ENCODE measurements at regions not wholly inside any gene's neighbourhood (a gene's known extent, or its start where the extent isn't known, plus 50 kb on each side); places are given as distances from the start of the nearest gene placed in this dataset.

GRCh38 chr3:94904156-94904674 is 841.4 kb downstream of the NSUN3 start:
- DNase-seq, result no peak

- no peak for DNase-seq
Measured at GRCh38 chr3:94909726-94910125, 846.9 kb downstream of the NSUN3 start.

GRCh38 chr3:94912656-94913055 is 849.8 kb downstream of the NSUN3 start:
- DNase-seq, result no peak

- no peak for DNase-seq
Measured at GRCh38 chr3:94927175-94927574, 864.3 kb downstream of the NSUN3 start.

- no peak for DNase-seq
Measured at GRCh38 chr3:94928921-94929320, 866.1 kb downstream of the NSUN3 start.

- DNase-seq, result no peak
Measured at GRCh38 chr3:94935738-94936580, 873.1 kb downstream of the NSUN3 start.

GRCh38 chr3:94937980-94938379 is 875.1 kb downstream of the NSUN3 start:
- no peak for DNase-seq

GRCh38 chr3:94946683-94947082 is 883.8 kb downstream of the NSUN3 start:
- DNase-seq, result no peak

GRCh38 chr3:94961423-94962100 is 898.7 kb downstream of the NSUN3 start:
- no peak for DNase-seq

DNA sequence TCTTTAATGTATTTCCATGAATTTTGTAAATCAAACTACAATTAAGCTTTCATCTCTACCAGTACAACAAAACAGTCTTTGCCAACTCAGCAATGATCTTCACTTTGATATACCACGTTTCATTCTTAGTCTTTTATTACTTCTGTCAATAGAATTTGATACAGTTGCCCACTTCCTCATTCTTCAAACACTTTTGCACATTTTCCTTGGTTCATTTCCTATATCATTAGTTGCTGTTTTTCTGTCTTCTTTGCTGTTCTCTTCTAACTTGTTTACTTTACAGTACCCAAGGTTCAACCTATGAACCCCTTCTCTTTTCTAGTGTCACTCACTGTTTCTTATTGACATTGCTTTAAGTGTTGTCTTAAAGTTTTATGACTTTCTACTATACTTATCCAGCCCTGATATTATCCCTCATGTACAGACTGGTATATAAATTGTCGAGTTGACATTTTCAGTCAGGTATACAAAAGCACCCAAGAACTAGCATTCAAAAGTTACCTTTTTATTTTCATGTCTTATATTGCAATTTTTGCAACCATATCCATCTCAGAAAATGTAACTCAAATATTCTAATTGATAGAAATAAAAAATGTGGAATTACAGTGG is 903.1 kb downstream of the NSUN3 start:
- no peak for DNase-seq

DNA sequence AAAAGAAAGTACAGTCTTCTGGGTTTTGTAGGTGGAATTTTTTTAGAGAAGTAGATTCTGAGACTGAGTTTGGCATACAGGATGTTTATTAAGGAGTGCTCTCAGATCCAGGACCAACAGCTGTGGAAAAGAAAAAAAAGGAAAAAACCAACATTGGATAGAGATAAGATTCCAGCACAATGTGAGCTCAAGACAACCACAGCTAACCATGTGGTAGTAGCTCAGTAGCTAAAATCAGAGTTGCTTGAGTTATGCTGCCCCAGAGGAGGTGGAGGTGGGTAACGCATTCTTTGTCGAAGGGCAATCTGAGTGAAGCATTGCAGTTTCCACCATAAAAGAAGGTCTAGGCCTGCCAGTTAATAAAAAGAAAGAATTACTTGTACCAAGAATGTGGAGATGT is 904.3 kb downstream of the NSUN3 start:
- DNase-seq, result no peak

DNA sequence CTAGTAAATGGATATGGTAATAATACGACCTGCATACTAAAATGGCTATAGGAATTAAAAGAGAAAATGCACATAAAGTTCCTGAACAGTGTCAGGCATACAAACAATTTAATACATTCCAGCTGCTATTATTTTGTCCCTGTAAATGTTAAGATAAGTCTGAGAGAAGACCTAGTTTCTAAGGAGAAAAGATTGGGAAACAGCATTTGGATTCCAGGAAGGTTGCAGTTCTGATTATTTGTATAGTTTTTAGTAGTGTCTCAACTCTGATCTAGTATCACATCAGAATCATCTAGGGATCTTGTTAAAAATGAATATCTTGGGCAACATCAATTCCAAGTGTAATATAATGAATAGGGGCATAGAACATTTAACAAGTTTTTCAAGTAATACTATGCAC is 905.7 kb downstream of the NSUN3 start:
- no peak for DNase-seq

DNA sequence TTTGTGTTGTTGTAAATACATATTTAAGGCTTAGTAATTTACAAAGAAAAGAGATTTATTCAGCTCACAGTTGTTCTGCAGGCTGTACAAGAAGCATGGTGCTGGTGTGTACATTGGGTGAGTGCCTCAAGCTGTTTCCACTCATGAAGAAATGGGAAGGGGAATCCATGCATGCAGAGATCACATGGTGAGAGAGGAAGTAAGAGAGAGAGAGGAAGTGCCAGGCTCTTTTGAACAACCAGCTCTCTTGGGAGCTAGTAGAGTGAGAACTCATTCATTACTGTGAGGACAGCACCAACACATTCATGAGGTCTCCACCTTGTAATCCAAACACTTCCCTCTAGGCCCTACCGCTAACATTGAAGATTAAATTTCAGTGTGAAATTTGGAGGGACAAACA is 909.2 kb downstream of the NSUN3 start:
- no peak for DNase-seq

GRCh38 chr3:94978084-94978483 is 915.2 kb downstream of the NSUN3 start:
- no peak for DNase-seq

DNA sequence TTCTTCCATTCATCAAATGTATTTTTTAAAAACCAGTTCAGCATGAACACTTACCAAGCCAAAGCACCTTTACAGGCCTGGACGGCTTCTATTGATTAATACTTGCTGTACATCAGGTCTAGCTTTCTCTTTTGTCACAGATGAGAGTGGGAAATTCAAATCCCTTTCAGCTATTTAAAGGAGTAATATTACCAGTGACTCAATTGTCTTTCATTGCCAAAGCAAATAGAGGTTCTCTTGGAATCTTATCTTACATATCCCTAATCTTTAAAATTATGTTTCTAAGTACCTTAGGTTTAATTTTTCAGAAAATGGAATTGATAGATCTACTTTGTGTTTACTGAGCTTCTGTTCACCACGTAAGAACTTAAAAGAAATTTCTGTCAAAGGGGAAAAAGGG is 922.9 kb downstream of the NSUN3 start:
- no peak for DNase-seq

DNA sequence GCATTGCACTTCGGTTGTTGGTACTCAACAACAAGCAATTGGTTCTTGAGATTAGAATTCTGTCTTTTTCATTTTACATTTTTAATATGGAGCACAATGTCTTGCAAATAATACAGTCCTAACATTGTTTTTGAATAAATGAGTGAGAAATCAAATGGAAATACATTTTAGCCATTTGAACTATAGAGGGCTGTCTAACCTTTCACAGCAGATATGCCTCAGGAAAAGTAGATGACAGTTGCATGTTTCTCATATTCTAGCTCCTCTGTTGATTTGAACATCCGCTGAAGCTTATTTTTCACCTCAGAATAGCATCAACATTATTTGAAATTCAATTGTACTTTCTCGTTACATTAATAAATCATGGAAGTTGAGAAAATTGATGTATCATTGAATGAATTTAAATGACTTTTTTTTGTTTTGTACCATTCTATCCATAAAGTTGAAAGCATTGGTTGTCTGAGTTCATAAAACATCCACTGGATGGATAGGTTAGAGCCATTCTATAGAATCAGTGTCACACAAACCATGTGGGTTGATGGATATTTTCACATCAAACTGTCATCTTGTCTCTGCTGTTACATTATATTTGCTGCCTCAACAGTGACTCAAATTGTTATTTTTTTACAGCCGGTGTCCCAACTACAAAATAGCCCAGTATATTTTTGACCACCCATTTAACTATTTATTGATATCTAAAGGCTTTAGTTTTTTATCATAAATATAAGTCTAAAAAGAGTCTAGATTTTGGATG is 928.3 kb downstream of the NSUN3 start:
- DNase-seq, result no peak

DNA sequence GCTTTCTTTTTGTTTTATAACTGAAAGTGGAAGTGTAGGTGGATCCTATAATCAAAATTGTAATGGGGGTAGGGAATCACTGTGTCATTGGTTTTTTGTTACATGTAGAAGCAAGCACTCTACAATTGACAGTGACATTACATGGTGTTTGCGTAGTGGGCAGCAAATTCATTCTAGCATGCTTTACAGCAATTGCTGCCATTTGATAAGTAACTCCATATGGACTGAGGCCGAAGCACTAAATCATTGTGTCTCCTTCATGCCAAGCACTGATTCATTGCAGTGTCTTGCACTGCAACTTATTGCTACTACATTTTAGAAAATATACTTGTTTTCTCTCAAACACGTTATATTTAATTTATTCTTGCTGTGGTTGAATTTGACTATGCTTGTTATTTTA is 933.9 kb downstream of the NSUN3 start:
- DNase-seq, result no peak

- no peak for DNase-seq
Measured at GRCh38 chr3:95002438-95003046, 939.7 kb downstream of the NSUN3 start.

DNA sequence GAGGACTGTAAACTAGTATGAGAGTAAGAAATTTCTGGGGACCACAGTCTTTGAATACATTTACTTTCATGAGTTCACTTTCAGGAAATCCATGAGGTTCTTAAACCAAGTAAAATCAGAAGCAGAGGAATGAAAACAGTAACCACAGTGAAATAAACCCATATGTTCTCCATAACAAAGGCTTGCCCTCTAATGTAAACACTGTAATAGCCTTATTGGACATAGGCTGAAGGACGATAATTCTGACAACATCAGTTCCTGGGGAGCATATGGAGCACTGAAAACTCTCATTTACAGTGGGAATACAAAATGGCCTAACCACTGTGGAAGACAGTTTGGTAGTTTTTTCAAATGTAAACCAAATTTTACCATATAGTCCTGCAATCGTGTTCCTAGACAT is 965.8 kb downstream of the NSUN3 start:
- no peak for DNase-seq

DNA sequence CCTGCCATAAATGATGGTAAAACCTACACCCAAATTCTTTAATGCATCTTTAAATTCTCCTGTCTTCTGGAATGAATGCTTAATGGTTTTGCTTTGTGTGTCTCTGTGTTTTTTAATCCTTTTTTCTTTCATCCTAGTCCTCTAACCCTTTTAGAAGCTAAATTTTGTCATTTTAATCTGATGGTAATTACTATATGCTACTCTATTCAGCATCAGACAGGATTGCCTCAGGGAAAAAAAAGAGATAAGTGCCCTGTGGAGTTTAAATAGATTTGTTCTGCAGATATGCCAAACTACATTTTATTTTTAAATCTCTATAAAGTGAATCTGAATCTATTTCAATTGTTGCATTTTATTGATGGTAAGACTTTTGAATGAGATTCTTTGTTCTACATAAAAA is 966.8 kb downstream of the NSUN3 start:
- no peak for DNase-seq

- no peak for DNase-seq
Measured at GRCh38 chr3:95036526-95037021, 973.7 kb downstream of the NSUN3 start.

DNA sequence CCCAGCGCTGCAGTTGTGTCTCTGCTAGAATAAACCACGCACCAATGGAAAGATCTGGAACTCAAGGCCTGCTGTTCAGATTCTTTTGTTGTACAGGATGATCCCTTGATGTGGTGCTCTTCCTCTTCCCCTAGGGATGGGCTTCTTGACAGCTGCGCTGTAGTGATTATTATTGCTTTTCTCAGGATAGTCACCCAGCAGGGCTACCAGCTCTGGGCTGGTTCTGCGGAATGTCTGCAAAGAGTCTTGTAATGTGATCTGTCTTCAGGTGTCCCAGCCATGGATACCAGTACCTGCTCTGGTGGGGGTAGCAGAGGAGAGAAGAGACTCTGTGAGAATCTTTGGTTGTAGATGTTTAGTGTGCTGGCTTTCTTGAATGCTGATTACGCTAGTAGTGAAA is 974.2 kb downstream of the NSUN3 start:
- no peak for DNase-seq

GRCh38 chr3:95037927-95038326 is 975.1 kb downstream of the NSUN3 start:
- no peak for DNase-seq
